A204.1 (cell line): ENCODE measurements at regions not wholly inside any gene's neighbourhood (a gene's known extent, or its start where the extent isn't known, plus 50 kb on each side); places are given as distances from the start of the nearest gene placed in this dataset.

ENCODE experiments used
- FAIRE-seq: peaks from 2 replicates; lab custom pipeline; 2012; peaks lifted over from hg19 to GRCh38; lab: Jason Lieb, UNC

DNA sequence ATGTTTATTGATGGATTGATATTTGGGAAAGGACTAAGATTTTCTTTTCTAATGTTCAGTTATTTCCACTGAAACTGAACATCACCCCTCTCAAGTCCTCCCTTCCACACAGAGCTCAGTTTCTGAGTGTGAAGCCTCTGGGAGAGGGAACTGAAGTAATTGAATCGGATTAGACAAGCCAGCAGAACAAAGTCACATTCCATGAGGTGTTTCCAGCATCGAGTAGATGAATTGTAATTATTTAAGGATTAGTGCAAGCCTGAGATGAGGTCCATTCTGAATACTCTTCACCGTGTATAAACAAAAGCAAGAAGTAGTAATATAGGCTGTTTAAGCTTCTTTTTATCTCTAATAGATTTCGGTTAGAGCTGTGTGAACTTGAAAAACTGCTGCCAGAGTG is 2060.5 kb downstream of the MAT2B start:
- FAIRE-seq: no peak

DNA sequence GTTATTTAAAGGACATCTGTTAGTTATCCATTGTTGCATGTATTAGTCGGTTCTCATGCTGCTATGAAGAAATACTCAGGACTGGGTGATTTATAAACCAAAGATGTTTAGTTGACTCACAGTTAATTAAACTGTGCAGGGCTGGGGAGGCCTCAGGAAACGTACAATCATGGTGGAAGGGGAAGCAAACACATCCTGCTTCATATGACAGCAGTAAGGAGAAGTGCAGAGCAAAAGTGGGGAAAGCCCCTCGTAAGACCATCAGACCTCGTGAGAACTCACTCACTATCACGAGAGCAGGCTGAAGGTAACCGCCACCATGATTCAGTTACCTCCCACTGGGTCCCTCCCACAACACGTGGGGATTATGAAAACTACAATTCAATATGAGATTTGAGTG is 2064.1 kb downstream of the MAT2B start:
- no peak for FAIRE-seq

DNA sequence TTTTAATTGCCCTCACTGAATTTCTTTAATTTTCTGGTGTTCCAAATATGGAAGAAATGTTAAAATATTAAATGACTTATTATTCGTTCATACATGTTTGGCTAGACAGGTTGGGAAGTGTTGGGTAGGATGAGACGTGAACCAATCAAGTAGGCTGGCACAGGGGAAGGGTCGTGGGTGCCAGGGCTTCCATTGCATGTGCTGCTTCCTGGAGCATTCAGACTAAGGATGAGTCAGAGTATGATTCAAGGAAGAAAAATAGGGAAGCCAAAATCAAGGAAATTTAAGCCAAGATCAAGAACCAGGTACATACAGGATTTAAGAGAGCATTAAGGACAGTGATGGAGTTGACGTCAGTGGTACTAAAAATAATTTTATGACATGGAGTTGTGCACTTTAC is 2068.0 kb downstream of the MAT2B start:
- no peak for FAIRE-seq

DNA sequence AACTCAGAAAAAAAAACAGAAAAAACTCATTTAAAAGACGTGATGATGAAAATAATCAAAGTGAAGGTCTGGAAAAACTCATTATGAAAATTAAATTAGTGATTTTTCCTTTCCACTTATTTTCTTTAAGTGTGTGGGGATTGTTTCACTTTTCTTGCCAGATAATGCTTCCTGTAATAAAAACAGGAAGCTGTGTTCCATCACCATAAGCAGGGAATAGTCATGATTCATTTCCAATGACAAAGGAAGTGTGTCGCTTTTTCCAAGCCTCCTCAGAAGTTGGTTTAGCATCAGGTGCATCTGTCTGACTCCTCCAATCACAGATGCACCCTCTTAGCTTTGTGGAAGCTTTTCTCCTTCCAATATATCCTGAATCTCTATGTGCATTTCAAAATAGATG is 2068.7 kb downstream of the MAT2B start:
- no peak for FAIRE-seq

DNA sequence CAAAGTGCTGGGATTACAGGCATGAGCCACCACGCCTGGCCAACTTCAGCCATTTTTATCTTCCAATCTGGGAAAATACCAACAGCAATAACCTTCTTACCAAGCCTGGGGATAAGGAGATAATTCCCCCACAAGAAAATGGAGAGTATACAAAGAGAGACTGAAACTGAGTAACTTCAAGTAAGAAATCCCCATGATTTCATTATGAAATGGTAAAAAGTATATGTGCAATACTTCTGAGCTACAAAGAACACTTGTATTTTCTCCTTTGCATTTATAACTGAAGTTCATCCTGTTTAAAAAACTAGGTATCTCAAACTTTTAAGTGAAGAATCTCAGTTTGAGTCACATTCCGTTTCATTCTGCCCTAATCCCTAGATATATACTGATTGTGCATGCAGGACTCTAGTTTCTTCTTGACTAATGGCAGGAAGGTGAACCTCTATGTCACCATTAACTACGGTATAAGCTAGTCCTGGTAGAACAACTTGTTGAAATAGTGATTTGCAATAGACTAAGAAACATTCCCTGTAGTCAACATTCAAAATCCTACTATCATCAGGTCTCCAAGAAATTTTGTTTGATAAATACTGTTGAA is 2071.4 kb downstream of the MAT2B start:
- FAIRE-seq: no peak

DNA sequence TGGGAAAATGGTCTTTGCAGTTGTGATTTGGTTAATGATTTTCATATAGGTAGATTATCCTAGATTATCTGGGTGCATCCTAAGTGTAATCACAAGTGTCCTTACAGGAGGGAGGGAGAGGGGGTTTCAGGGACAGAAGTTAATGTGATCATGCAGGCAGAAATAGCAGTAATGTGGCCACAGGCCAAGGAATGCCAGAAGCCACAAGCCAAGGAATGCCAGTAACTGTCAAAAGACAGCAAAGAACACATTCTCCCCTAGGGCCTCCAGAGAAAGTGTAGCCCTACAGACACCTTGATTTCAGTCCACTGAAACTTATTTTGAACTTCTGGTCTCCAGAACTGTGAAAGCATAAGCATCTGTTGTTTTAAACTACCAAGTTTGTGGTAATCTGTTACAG is 2074.5 kb downstream of the MAT2B start:
- FAIRE-seq: no peak

DNA sequence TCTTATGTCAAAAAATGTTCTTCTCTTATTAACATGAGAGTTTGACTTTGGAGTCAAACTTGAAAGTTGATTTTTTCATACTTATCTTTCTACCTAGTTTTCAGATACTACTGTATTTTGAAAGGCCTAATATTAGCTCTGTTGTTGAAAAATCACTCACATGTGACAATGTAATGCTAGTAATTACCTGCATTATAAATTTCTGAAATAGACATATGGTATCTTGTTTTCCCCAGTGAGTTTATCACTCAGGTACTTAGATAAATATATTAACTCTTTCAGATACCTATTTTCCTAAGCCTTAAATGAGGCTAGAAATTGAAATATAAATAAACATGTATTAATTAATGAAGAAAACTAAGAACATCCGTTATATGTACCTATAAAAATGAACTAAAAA is 2089.3 kb downstream of the MAT2B start:
- FAIRE-seq: no peak

DNA sequence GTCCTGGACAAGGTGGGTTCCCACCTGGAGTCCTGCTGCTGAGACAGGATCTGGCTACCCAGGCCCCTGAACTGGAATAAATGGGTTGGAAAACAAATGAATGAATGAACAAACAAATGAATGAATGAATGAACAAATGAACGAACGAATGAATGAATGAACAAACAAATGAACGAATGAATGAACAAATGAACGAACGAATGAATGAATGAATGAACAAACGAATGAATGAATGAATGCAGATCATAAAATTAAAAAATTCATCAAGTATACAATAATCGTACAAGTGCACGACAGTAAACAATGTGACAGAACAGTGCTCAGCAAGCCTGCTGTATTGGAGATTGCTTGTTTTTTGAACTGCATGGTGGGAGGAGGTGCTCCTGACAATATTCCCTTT is 2097.1 kb downstream of the MAT2B start:
- FAIRE-seq: no peak

DNA sequence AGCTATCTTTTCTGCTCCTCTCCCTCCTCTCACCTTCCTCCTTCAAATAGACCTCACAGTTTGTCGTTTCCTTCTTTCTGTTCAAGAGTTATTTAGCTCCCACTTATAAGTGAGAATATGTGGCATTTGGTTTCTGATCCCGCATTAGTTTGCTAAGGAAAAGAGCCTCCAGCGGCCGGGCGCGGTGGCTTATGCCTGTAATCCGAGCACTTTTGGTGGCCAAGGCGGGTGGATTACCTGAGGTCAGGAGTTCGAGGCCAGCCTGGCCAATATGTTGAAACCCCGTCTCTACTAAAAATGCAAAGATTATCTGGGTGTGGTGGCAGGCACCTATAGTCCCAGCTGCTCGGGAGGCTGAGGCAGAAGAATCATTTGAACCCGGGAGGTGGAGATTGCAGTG is 2101.6 kb downstream of the MAT2B start:
- no peak for FAIRE-seq

DNA sequence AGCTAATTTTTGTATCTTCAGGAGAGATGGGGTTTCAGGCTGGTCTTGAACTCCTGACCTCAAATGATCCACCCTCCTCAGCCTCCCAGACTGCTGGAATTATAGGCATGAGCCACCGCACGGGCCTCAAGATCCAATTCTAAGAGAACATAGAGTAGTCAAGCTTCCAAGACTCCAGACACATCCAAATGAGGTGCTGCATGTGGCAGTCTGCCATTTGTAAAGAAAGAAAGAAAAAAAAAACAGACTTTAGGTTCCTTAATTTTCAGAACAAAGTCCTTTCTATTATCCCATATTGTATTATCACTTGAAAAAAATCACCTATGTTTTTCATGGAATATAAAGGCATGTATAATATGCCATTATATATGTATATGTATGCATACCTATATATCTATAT is 2104.5 kb downstream of the MAT2B start:
- no peak for FAIRE-seq

DNA sequence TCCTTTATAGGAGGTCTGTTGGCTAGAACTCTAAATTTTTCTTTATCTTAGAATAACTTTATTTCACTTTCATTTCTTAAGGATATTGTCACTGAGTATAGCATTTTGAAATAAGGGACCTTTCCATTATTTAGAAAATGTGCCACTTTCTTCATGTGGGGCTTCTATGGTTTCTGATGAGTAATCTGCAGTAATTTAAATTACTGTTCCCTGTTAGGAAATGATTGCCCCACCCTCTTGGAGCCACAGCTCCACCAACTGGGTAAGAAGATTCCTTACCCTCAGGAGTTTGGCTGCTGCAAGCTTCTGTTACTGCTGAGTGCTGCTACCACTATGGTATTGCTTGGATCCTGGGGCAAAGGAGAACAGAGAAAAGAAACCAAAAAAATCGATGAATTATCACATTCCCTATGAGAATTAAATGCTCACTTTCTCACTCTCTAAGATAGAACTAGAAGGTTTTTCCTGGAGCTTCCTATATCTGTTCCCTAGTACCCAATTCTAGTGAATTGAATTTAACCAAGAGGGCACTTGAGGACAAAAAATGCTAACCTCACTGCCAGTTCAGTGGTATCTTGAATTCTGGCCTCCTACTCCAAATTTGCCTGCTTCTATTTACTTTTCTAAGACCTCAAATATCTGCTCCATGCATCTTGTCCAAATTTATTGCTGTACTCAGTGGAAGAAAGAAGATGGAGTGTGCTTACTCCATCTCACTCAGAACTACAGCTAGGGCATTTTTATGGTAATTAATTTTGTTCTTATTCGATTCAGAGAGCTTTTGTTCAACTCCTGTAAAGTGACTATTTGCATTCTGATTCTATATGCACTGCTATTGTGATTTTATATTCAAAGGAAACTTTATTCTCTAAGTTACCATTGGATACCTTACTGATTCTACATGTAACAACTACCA is 2111.3 kb downstream of the MAT2B start:
- FAIRE-seq: no peak

DNA sequence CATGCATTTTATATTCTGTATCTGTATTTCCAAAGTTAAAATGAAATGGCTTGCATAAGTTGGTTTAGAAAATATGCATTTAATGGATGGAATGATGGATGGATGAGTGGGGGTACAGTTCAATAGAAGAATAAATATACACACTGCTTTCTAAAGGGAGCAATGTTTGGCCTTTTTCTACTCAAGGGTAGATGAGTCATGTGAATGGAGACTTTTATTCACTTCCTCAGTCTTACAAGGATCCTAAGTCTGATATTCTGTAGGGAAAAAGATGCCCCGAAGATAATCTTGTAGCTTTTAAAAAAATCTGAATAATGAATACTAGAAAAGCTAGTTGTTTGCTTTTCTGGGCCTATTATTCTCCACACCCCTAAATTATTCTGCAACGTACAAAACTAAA is 2112.1 kb downstream of the MAT2B start:
- no peak for FAIRE-seq

DNA sequence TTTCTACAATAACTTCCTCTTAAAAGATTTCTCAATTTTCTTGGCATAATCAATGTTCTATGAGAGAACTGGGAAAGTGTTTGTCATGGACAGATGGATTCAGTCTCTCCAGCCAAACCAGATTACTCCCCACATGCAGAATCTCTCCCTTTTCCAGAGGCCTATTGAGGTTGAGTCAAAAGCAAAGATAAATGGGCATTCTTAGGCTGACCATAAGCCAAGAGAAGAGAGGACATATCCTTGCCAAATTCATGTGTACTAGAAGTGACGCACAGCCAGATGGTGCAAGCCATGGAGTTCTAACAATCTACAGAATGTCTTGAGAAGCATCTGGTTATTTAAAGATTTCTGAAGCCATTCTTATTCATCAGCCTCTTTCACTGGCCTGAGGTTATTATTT is 2115.0 kb downstream of the MAT2B start:
- FAIRE-seq: no peak

DNA sequence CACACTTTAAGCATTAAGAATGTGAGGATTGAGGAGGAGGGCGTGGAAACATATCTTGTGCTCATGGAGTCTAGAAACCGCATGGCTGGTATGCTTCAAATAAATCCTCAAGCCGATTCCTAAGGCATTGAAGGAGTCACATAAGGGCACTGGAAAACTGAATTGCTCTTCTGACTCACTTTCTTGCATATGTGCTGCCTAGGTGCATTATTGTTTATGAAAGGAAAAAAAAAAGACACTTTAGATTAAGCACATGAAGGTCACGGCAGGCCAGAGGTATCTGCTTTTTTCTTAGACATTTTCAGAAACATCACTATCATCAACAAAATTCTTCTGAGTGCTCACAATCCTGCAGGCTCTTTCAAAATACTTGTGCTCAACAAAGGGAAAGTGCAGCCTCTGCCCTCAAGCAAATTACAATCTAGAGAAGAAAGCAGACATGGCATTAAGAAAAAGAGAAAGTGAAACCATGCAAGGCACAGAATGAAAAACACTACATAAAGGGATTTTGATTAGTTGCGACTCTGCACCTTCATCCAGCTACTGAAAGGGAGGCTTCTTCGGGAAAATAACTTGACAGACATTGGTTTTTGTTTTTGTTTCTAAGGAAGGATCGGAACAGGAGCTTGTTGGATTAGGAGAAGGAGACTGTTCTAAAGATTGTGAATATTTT is 2117.6 kb downstream of the MAT2B start:
- no peak for FAIRE-seq

DNA sequence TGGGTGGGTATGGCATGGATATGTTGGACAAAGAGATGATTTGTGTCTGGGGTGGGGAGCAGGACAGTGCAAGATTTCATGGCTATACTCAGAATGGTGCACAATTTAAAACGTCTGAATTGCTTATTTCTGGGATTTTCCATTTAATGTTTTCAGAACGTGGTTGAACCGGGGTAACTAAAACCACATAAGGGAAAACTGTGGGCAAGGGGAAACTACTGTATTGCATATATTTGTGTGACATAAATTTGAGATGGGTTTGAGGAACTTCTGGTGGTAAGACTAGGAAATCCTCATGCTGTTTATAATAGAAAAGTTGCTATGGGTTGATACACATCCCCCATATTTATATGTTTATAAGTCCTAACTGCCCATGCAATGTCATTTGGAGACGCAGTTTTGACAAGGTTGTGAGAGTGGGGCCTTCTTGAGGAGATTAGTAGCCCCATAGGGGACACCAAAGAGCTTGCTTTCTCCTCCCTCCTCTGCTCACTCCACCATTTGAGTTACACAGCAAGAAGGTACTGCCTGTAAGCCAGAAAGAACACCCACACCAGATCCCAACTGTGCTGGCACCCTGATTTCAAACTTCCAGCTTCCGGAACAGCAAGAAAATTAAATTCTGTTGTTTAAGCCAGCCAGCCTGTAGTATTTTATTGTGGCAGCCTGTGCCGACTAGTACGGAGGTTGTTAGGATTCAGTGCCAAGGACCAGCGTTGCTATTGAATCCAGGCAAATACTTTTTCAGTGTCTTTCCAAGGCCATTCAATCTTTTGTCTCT is 2118.9 kb downstream of the MAT2B start:
- FAIRE-seq: no peak

DNA sequence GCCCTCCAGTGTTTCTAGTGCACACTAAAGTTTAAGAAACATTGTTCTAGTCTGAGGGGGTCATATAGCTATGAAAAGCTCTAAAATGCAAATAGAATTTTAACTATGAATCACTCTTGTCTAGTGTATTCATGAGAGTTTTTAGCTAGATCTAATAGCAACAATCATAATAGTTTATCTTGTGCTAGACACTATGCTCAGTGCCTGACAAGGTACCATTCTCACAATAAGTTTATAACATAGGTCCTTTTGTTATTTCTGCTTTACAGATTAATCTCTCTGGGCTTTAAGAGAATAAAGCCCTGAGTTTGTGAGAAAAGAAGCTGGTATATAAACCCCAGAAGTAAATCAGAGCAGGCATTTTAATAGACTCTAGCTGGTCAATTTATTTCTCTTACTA is 2120.7 kb downstream of the MAT2B start:
- no peak for FAIRE-seq

DNA sequence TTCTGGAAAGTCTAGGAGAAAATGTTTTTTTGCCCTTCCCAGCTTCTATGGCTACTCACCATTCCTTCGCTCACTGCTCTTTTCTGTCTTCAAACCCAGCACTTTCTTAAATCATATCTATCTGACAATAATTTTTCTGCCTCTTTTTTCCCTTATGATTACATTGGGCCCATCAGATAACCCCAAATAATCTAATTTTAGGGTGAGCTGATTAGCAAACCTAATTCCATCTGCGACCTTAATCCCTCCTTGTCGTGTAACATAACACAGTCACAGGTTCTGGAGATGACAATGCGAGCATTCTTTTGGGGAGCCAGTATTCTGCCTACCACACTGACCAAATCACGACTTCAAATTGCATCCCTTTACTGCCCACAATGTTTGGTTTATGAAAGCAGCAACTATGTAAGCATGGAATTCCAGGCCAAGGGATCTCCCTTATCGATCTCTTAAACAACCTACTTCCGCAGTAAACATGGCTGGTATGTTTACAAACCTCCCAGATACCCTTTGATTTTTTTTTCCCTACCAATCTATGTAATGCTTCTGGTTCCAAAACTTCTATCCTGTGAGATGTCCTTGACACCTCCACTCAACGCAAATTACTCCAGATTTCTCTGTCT is 2122.2 kb downstream of the MAT2B start:
- FAIRE-seq: no peak

DNA sequence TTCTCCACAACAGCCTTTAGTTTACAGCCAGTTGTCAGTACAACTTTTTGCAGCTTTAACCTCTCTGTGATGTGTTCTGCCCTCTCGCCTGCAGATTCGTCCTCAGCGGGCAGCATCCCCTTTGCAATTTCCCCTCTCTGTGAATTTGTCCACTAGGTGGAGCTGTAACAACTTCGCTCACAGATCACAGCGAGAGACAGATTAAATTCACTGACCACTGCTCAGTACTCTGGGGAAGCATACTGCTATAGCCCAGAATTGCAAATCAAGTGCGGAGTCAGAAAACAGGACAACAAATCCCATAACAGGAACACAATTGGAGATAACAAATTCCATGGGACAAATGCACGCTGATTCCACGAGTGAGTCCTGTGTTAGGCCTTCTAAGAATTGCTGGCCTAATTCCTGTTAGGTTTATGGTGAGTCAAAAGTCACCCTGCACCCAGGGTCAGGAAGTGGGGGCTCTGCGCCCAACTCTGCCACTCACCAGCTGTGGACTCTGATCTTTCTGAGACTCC is 2124.9 kb downstream of the MAT2B start:
- peak; percentile 87 for FAIRE-seq

DNA sequence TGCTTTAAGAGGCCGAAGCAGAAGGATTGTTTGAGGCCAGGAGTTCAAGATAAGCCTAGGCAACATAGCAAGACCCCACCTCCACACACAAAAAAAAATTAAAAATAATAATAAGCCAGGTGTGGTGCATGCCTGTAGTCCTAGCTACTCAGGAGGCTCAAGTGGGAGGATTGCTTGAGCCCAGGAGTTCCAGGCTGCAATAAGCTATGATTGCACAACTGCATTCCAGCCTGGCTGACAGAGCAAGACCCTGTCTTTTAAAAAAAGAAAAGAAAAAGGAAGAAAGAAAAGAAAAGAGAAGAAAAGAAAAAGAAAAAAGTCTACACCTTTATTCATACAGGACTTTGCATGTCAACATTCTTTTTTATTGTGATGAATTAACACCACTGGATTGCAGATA is 2125.8 kb downstream of the MAT2B start:
- FAIRE-seq: no peak

DNA sequence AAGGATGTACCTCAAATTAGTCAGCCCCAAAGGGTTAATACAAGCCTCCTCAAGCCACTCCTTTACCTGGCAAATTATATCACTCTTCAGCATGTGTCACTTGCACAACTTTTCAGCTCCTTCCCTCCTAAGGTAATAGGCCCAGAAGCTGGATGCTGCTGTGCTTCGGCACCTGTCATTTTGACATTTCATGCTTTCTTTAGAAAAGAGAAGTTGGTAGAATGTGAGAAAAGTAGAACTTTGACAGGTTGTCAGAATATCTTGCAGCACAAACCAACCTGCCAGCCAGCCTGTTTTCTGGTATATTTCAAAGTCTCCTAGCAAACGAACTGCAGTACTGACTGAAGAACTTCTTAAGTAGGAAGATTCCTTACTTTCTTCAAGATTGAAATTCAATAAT is 2136.9 kb downstream of the MAT2B start:
- no peak for FAIRE-seq

DNA sequence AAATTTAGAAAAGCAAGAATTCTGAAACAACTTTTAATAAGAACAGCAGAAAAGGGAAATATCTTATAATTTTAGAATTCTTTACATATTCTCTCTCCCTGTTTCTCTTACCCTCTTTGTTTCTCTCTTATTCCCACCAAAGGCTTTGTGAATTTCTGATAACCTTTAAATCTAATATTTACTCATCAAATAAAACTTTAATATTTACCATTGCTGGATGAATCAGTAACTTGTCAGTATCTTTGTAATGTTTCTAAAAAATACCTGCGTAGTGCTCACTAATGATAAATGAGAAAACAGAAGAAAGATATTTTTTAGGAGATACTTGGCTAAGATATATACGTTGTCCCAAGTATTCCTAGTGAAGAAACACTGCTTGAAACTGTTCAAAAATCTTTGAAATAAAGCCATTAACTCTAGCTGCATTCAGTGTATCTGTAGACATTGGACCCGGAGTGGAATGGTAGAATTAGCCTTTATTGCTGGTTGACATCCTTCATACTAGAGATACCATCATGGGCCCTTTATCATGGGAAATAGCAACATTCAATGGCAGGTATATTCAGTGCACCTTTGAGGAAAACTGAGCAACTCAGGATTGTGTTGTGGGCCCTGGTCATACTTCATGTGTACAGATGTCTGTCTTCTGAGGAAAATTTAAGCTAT is 2160.4 kb downstream of the MAT2B start:
- FAIRE-seq: no peak
